ENCODE measurements at regions not wholly inside any gene's neighbourhood (a gene's known extent, or its start where the extent isn't known, plus 50 kb on each side); places are given as distances from the start of the nearest gene placed in this dataset.

DNA sequence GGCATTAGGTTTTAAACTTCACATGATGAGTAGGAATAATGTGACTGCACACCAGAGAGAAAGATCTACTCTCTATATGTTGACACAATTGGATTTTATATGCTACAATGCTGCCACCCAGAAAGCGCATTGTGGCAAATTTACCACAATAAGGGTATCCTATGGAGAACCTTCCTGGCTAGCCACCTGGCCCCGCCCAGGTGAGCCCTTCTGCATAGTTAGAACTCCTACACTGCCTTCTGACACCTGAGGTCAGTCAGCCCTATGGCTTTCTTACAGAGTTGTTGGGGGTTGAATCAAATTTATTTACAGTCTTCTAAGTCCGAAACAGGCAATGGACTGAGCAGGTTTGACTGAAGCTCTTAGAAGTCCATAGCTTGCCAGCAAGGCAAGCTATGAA is 153.8 kb upstream of the S100G start:
- Mint-ChIP-seq H3K4me3 (ENCODE audit: low read depth, unreplicated experiment) (no peak overlapping the region), H3K27me3 (ENCODE audit: unreplicated experiment) (no peaks in the 10 kb centered on the region), H3K4me1 (ENCODE audit: low read depth, unreplicated experiment) (peaks cover 10% of the 10 kb centered on the region), H3K9me3 (ENCODE audit: low read depth, unreplicated experiment) (no peaks in the 10 kb centered on the region), H3K27ac (ENCODE audit: unreplicated experiment) (no peak overlapping the region), H3K36me3 (ENCODE audit: insufficient read depth, unreplicated experiment) (no peaks in the 10 kb centered on the region)
- BruUV-seq (replicated peaks), result no TSS peak
- DNase-seq, result no peak
- TF ChIP-seq CTCF (IDR thresholded peaks at IDR 0.05; ENCODE audit: unreplicated experiment), result no peak
- intact Hi-C loops (cut with micrococcal nuclease; ENCODE audit: unreplicated experiment), result no loop called here
- CTCF ChIA-PET, result no interaction called here

GRCh38 chrX:16511796-16512776 is 137.9 kb upstream of the S100G start:
- Mint-ChIP-seq H3K27me3 (ENCODE audit: unreplicated experiment) (peaks cover 7% of the 10 kb centered on the region), H3K4me3 (ENCODE audit: low read depth, unreplicated experiment) (no peak overlapping the region), H3K9me3 (ENCODE audit: low read depth, unreplicated experiment) (no peaks in the 10 kb centered on the region), H3K4me1 (ENCODE audit: low read depth, unreplicated experiment) (no peaks in the 10 kb centered on the region), H3K27ac (ENCODE audit: unreplicated experiment) (no peak overlapping the region), H3K36me3 (ENCODE audit: insufficient read depth, unreplicated experiment) (no peaks in the 10 kb centered on the region)
- CTCF ChIA-PET, result no interaction called here
- no peak for TF ChIP-seq CTCF (IDR thresholded peaks at IDR 0.05; ENCODE audit: unreplicated experiment)
- DNase-seq, result no peak
- intact Hi-C loops (cut with micrococcal nuclease; ENCODE audit: unreplicated experiment), result no loop called here
- BruUV-seq (replicated peaks), result no TSS peak

GRCh38 chrX:16516232-16516876 is 133.6 kb upstream of the S100G start:
- no peaks in the 10 kb centered on the region for H3K9me3 Mint-ChIP-seq (ENCODE audit: low read depth, unreplicated experiment)
- DNase-seq, result no peak
- H3K27me3 Mint-ChIP-seq (ENCODE audit: unreplicated experiment), result no peaks in the 10 kb centered on the region
- H3K36me3 Mint-ChIP-seq (ENCODE audit: insufficient read depth, unreplicated experiment), result no peaks in the 10 kb centered on the region
- TF ChIP-seq CTCF (IDR thresholded peaks at IDR 0.05; ENCODE audit: unreplicated experiment), result no peak
- intact Hi-C loops (cut with micrococcal nuclease; ENCODE audit: unreplicated experiment), result no loop called here
- no peak overlapping the region for H3K4me3 Mint-ChIP-seq (ENCODE audit: low read depth, unreplicated experiment)
- CTCF ChIA-PET, result no interaction called here
- no TSS peak for BruUV-seq (replicated peaks)
- H3K27ac Mint-ChIP-seq (ENCODE audit: unreplicated experiment), result no peak overlapping the region
- H3K4me1 Mint-ChIP-seq (ENCODE audit: low read depth, unreplicated experiment), result no peaks in the 10 kb centered on the region

- no TSS peak for BruUV-seq (replicated peaks)
- no peaks in the 10 kb centered on the region for H3K4me1 Mint-ChIP-seq (ENCODE audit: low read depth, unreplicated experiment)
- CTCF ChIA-PET, result no interaction called here
- DNase-seq, result no peak
- no peaks in the 10 kb centered on the region for H3K27me3 Mint-ChIP-seq (ENCODE audit: unreplicated experiment)
- no peaks in the 10 kb centered on the region for H3K36me3 Mint-ChIP-seq (ENCODE audit: insufficient read depth, unreplicated experiment)
- H3K27ac Mint-ChIP-seq (ENCODE audit: unreplicated experiment), result no peak overlapping the region
- no peaks in the 10 kb centered on the region for H3K9me3 Mint-ChIP-seq (ENCODE audit: low read depth, unreplicated experiment)
- TF ChIP-seq CTCF (IDR thresholded peaks at IDR 0.05; ENCODE audit: unreplicated experiment), result no peak
- intact Hi-C loops (cut with micrococcal nuclease; ENCODE audit: unreplicated experiment), result no loop called here
- H3K4me3 Mint-ChIP-seq (ENCODE audit: low read depth, unreplicated experiment), result no peak overlapping the region
These were observed 132.8 kb upstream of the S100G start for GRCh38 chrX:16517039-16517605.

All from Calu3 (cell line).